ENCODE measurements at regions not wholly inside any gene's neighbourhood (a gene's known extent, or its start where the extent isn't known, plus 50 kb on each side); places are given as distances from the start of the nearest gene placed in this dataset.

GRCh38 chr4:38311495-38312126, 351.4 kb downstream of the PTTG2 start:
- TF ChIP-seq CTCF (conservative IDR thresholded peaks at IDR 0.05 in 1 of 2, IDR thresholded peaks at IDR 0.05 in 1 of 2; ENCODE audit: extremely low read depth in 1 of 2, insufficient read depth in 1 of 2, low read depth in 1 of 2, low read length in 2 of 2) (no peak), EZH2 (IDR thresholded peaks at IDR 0.05; ENCODE audit: borderline replicate concordance, low read length) (no peak)
